HEK293 (cell line): ENCODE measurements at regions not wholly inside any gene's neighbourhood (a gene's known extent, or its start where the extent isn't known, plus 50 kb on each side); places are given as distances from the start of the nearest gene placed in this dataset.
A peak's percentile ranks its signal among the peaks of the same experiment; 100 is the strongest.

Experiments used
- CTCF ChIA-PET: fragments of 350-600 bp; formaldehyde crosslinking; extraction: SDS; loops from one replicate; lab custom pipeline; 2021; ENCODE audit warnings: antibody characterized with exemption; lab: Yijun Ruan, JAX
- POLR2A ChIA-PET: fragments of 300-600 bp; formaldehyde crosslinking; extraction: SDS; loops from one replicate; lab custom pipeline; 2020; ENCODE audit warnings: antibody characterized with exemption, inconsistent platforms; lab: Yijun Ruan, JAX
- H3K27ac ChIP-seq: fragments of 200-500 bp; sonication (Bioruptor generic); 2 replicates; pipeline ENCODE4 v1.5.1; 2014; ENCODE audit warnings: low read depth, low read length, control low read depth, inconsistent platforms; ENCODE audit errors: extremely low read depth
- H3K36me3 ChIP-seq, 2 experiments: fragments of 200-500 bp in 1 of 2; sonication (Bioruptor generic) in 1 of 2; 1 replicate in 1 of 2; 2 replicates in 1 of 2; pipeline ENCODE4 v1.5.1; 2014 to 2017; ENCODE audit warnings: inconsistent platforms in 2 of 2, low read length in 2 of 2; ENCODE audit not compliant: control insufficient read depth in 2 of 2, insufficient read depth in 1 of 2
- H3K4me1 ChIP-seq: fragments of 200-500 bp; sonication (Bioruptor generic); 2 replicates; pipeline ENCODE4 v1.5.1; 2014; ENCODE audit warnings: mild to moderate bottlenecking, low read length, inconsistent platforms; ENCODE audit not compliant: control insufficient read depth, insufficient read depth
- H3K4me3 ChIP-seq: 2 replicates; pipeline ENCODE4 v1.5.1; 2011; ENCODE audit warnings: low read depth, mild to moderate bottlenecking, control low read depth, low read length, moderate library complexity
- H3K9me3 ChIP-seq: fragments of 200-500 bp; sonication (Bioruptor generic); 2 replicates; pipeline ENCODE4 v1.5.1; 2014; ENCODE audit warnings: low read depth, low read length, inconsistent platforms; ENCODE audit not compliant: control insufficient read depth, insufficient read depth
- ATF2 ChIP-seq: fragments of 450-650 bp; formaldehyde crosslinking; IDR thresholded peaks from 2 replicates; pipeline ENCODE4 v1.5.1; 2016; ENCODE audit warnings: missing biosample characterization, missing genetic modification characterization, low read depth
- EGR2 ChIP-seq: fragments of 450-650 bp; formaldehyde crosslinking; IDR thresholded peaks from 2 replicates; pipeline ENCODE4 v1.5.1; 2016; ENCODE audit warnings: low read depth, missing biosample characterization, missing genetic modification characterization
- PRDM1 ChIP-seq: fragments of 450-650 bp; formaldehyde crosslinking; IDR thresholded peaks from 2 replicates; pipeline ENCODE4; 2016; ENCODE audit warnings: missing biosample characterization, missing genetic modification characterization
- SCRT2 ChIP-seq: fragments of 450-650 bp; formaldehyde crosslinking; IDR thresholded peaks from 2 replicates; pipeline ENCODE4 v1.5.1; 2016; ENCODE audit warnings: missing biosample characterization, missing genetic modification characterization
- ZBTB20 ChIP-seq: fragments of 450-650 bp; formaldehyde crosslinking; IDR thresholded peaks from 2 replicates; pipeline ENCODE4 v1.5.1; 2016; ENCODE audit warnings: missing biosample characterization, missing genetic modification characterization
- ZFHX2 ChIP-seq: fragments of 450-650 bp; formaldehyde crosslinking; conservative IDR thresholded peaks from 2 replicates; pipeline ENCODE4 v1.5.1; 2016; ENCODE audit warnings: missing biosample characterization, missing genetic modification characterization
- ZFP37 ChIP-seq: fragments of 450-650 bp; formaldehyde crosslinking; IDR thresholded peaks from 2 replicates; pipeline ENCODE4 v1.5.1; 2016; ENCODE audit warnings: missing biosample characterization, missing genetic modification characterization
- ZNF155 ChIP-seq: fragments of 450-650 bp; formaldehyde crosslinking; IDR thresholded peaks from 2 replicates; pipeline ENCODE4 v1.5.1; 2016; ENCODE audit warnings: missing biosample characterization, missing genetic modification characterization
- ZNF354C ChIP-seq: fragments of 450-650 bp; formaldehyde crosslinking; IDR thresholded peaks from 2 replicates; pipeline ENCODE4 v1.5.1; 2016; ENCODE audit warnings: missing biosample characterization, missing genetic modification characterization, low read depth, borderline replicate concordance
- ZNF433 ChIP-seq: fragments of 450-650 bp; formaldehyde crosslinking; IDR thresholded peaks from 2 replicates; pipeline ENCODE4 v1.5.1; 2016; ENCODE audit warnings: missing biosample characterization, missing genetic modification characterization, low read depth
- ZNF48 ChIP-seq: fragments of 450-650 bp; formaldehyde crosslinking; IDR thresholded peaks from 2 replicates; pipeline ENCODE4 v1.5.1; 2016; ENCODE audit warnings: missing biosample characterization, missing genetic modification characterization
- ZNF555 ChIP-seq: fragments of 450-650 bp; formaldehyde crosslinking; conservative IDR thresholded peaks from 2 replicates; pipeline ENCODE4 v1.5.1; 2017; ENCODE audit warnings: missing biosample characterization, mild to moderate bottlenecking, missing genetic modification characterization, inconsistent platforms
- ZNF623 ChIP-seq: fragments of 450-650 bp; formaldehyde crosslinking; IDR thresholded peaks from 2 replicates; pipeline ENCODE4 v1.5.1; 2016; ENCODE audit warnings: missing biosample characterization, missing genetic modification characterization
- ZNF629 ChIP-seq: fragments of 450-650 bp; formaldehyde crosslinking; IDR thresholded peaks from 2 replicates; pipeline ENCODE4 v1.5.1; 2017; ENCODE audit warnings: missing biosample characterization, missing genetic modification characterization
- ZNF654 ChIP-seq: fragments of 450-650 bp; formaldehyde crosslinking; IDR thresholded peaks from 2 replicates; pipeline ENCODE4 v1.5.1; 2016; ENCODE audit warnings: low read depth, missing biosample characterization, missing genetic modification characterization
- ZNF660 ChIP-seq: fragments of 450-650 bp; IDR thresholded peaks from 2 replicates; pipeline ENCODE4 v1.5.1; 2018; ENCODE audit warnings: missing biosample characterization, mild to moderate bottlenecking, missing genetic modification characterization
- ZNF704 ChIP-seq: fragments of 450-650 bp; formaldehyde crosslinking; IDR thresholded peaks from 2 replicates; pipeline ENCODE4 v1.5.1; 2016; ENCODE audit warnings: missing biosample characterization, missing genetic modification characterization
- ZNF843 ChIP-seq: fragments of 450-650 bp; formaldehyde crosslinking; IDR thresholded peaks from 2 replicates; pipeline ENCODE4 v1.5.1; 2016; ENCODE audit warnings: missing biosample characterization, missing genetic modification characterization
- TF ChIP-seq, protein P1 (sequence below): fragments of 450-650 bp; formaldehyde crosslinking; IDR thresholded peaks from 2 replicates; pipeline ENCODE4 v1.5.1; 2016; ENCODE audit warnings: missing biosample characterization, missing genetic modification characterization
- TF ChIP-seq, protein P2 (sequence below): sonication (generic); formaldehyde crosslinking; IDR thresholded peaks from 2 replicates; pipeline ENCODE4 v1.8.1; 2022; ENCODE audit warnings: mild to moderate bottlenecking, moderate library complexity, missing genetic modification reagents
- TF ChIP-seq, protein P3 (sequence below): fragments of 450-650 bp; formaldehyde crosslinking; IDR thresholded peaks from 2 replicates; pipeline ENCODE4 v1.5.1; 2017; ENCODE audit warnings: missing biosample characterization, missing genetic modification characterization

DNA sequence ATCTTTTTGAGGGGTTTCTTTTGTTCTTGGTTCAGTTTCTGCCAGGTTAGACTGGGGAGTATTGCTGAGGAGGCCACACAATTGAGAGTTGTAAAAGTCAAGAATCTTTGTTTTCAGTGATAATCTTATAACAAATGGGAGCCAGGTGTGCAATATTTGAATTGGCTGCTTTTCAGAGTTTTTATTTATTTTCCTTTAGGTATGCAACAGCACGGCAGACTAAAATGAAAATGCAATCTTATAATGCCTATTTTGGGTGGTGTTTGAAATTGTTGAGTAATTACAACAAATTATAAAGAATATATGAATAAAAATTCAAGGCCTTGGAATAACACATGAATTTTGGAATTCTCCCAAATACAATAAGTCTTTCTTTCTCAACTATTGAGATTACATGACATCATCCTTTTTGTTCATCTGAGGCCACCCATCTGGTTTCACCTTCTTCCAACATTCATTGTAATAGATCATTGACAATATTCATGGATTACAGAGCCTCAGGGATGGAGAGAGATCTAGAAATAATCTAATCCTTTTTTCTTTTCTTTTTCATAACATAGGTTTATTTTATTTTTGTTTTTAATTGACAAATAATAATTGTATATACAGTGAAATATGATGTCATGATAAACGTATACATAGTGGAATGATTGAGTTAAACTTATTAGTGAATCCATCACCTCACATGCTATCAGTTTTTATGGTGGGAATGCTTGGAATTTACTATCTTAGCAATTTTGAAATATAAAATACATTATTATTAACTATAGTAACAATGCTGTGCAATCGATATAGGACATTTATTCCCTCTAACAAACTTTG lies 1061.0 kb downstream of the NR2F1-AS1 start (continued):
- TF ChIP-seq, protein P1, sequence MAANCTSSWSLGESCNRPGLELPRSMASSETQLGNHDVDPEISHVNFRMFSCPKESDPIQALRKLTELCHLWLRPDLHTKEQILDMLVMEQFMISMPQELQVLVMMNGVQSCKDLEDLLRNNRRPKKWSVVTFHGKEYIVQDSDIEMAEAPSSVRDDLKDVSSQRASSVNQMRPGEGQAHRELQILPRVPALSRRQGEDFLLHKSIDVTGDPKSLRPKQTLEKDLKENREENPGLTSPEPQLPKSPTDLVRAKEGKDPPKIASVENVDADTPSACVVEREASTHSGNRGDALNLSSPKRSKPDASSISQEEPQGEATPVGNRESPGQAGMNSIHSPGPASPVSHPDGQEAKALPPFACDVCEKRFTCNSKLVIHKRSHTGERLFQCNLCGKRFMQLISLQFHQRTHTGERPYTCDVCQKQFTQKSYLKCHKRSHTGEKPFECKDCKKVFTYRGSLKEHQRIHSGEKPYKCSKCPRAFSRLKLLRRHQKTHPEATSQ, result no peak
- TF ChIP-seq ZNF629 (tag by site-specific recombination) (0 out of 2 replicates have a peak, but pooled peaks have one; percentile 37), SCRT2 (tag by site-specific recombination) (no peak), ZNF623 (tag by site-specific recombination) (no peak), ZNF48 (tag by site-specific recombination) (no peak), ATF2 (tag by site-specific recombination) (peak; percentile 87), ZNF843 (tag by site-specific recombination) (peak; percentile 58; the same call in 1 of the 2 replicates), ZNF433 (tag by site-specific recombination) (no peak), ZNF354C (tag by site-specific recombination) (no peak)
- TF ChIP-seq, protein P2, sequence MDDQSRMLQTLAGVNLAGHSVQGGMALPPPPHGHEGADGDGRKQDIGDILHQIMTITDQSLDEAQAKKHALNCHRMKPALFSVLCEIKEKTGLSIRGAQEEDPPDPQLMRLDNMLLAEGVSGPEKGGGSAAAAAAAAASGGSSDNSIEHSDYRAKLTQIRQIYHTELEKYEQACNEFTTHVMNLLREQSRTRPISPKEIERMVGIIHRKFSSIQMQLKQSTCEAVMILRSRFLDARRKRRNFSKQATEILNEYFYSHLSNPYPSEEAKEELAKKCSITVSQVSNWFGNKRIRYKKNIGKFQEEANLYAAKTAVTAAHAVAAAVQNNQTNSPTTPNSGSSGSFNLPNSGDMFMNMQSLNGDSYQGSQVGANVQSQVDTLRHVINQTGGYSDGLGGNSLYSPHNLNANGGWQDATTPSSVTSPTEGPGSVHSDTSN (CRISPR knock-in tag), result no peak

GRCh38 chr5:92518318-92518904 lies 1062.6 kb downstream of the NR2F1-AS1 start:
- H3K4me3 ChIP-seq, result no peak overlapping the region
- CTCF ChIA-PET, result interaction anchor here (0.5 to 1.8 kb wide), 20 partner anchors 9 to 1285 kb away, joined by 3 to 13 read pairs (median 3); no protein-coding TSS in a partner anchor
- no peaks in the 10 kb centered on the region for H3K36me3 ChIP-seq
- H3K9me3 ChIP-seq, result no peaks in the 10 kb centered on the region
- TF ChIP-seq ZNF555 (tag by site-specific recombination), result no peak
- TF ChIP-seq ZBTB20 (tag by site-specific recombination), result peak; percentile 25; the same call in 1 of the 2 replicates
- no peak for TF ChIP-seq ZNF704 (tag by site-specific recombination)
- TF ChIP-seq ZFHX2 (tag by site-specific recombination), result peak; percentile 49; the same call in 1 of the 2 replicates
- TF ChIP-seq, protein P3, sequence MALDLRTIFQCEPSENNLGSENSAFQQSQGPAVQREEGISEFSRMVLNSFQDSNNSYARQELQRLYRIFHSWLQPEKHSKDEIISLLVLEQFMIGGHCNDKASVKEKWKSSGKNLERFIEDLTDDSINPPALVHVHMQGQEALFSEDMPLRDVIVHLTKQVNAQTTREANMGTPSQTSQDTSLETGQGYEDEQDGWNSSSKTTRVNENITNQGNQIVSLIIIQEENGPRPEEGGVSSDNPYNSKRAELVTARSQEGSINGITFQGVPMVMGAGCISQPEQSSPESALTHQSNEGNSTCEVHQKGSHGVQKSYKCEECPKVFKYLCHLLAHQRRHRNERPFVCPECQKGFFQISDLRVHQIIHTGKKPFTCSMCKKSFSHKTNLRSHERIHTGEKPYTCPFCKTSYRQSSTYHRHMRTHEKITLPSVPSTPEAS (tag by site-specific recombination), result no peak
- peak; percentile 49; the same call in 1 of the 2 replicates for TF ChIP-seq ZNF654 (tag by site-specific recombination)
- no peak for TF ChIP-seq ZNF843 (tag by site-specific recombination)
- peak; percentile 33; the same call in 1 of the 2 replicates for TF ChIP-seq EGR2 (tag by site-specific recombination)
- TF ChIP-seq PRDM1 (tag by site-specific recombination), result peak; percentile 89
- TF ChIP-seq ZNF660, result 0 out of 2 replicates have a peak, but pooled peaks have one; percentile 15
- TF ChIP-seq ZNF155, result no peak
- no peak for TF ChIP-seq ZFP37 (tag by site-specific recombination)
- H3K27ac ChIP-seq, result no peak overlapping the region; the same call in 1 of the 2 replicates
- H3K4me1 ChIP-seq, result peaks cover 10% of the 10 kb centered on the region
- POLR2A ChIA-PET, result no interaction called here
